Activated naive CD8-positive, alpha-beta T cell treated with anti-CD3 and anti-CD28 coated beads for 36 hours (primary cell): ENCODE measurements at regions not wholly inside any gene's neighbourhood (a gene's known extent, or its start where the extent isn't known, plus 50 kb on each side); places are given as distances from the start of the nearest gene placed in this dataset.
"Not testable (repeated sequence)": the region's sequence is repeated elsewhere in the genome, so short reads cannot be mapped to it uniquely, and the experiment has no call there.

Experiments
- DNase-seq: peaks from one replicate; pipeline ENCODE4 v3.0.0; 2021
- H3K27ac Mint-ChIP-seq: one replicate; pipeline ENCODE4 v1.8.0; 2022; ENCODE audit warnings: mild to moderate bottlenecking, moderate library complexity, mixed read lengths
- H3K27me3 Mint-ChIP-seq: one replicate; pipeline ENCODE4 v1.8.0; 2022; ENCODE audit warnings: mild to moderate bottlenecking, mixed read lengths
- H3K36me3 Mint-ChIP-seq: one replicate; pipeline ENCODE4 v1.8.0; 2021; ENCODE audit warnings: mild to moderate bottlenecking, mixed read lengths
- H3K4me1 Mint-ChIP-seq: one replicate; pipeline ENCODE4 v1.8.0; 2021; ENCODE audit warnings: mixed read lengths
- H3K4me3 Mint-ChIP-seq: one replicate; pipeline ENCODE4 v1.8.0; 2022; ENCODE audit warnings: mild to moderate bottlenecking, moderate library complexity, mixed read lengths
- H3K9me3 Mint-ChIP-seq: one replicate; pipeline ENCODE4 v1.8.0; 2022; ENCODE audit warnings: mixed read lengths

GRCh38 chr15:69606144-69606543 is 153.5 kb downstream of the RPLP1 start:
- Mint-ChIP-seq H3K4me1 (peaks cover 9% of the 10 kb centered on the region), H3K27me3 (no peaks in the 10 kb centered on the region), H3K27ac (no peak overlapping the region), H3K36me3 (no peaks in the 10 kb centered on the region), H3K4me3 (no peak overlapping the region), H3K9me3 (no peaks in the 10 kb centered on the region)
- no peak for DNase-seq

GRCh38 chr15:69606921-69607500 is 154.4 kb downstream of the RPLP1 start:
- Mint-ChIP-seq H3K27me3 (no peaks in the 10 kb centered on the region), H3K27ac (no peak overlapping the region), H3K9me3 (no peaks in the 10 kb centered on the region), H3K4me3 (no peak overlapping the region), H3K36me3 (no peaks in the 10 kb centered on the region), H3K4me1 (peaks cover 9% of the 10 kb centered on the region)
- DNase-seq = no peak

- H3K4me3 Mint-ChIP-seq = no peak overlapping the region
- H3K27ac Mint-ChIP-seq = no peak overlapping the region
- no peaks in the 10 kb centered on the region for H3K27me3 Mint-ChIP-seq
- peaks cover 9% of the 10 kb centered on the region for H3K4me1 Mint-ChIP-seq
- H3K36me3 Mint-ChIP-seq = no peaks in the 10 kb centered on the region
- DNase-seq = no peak
- H3K9me3 Mint-ChIP-seq = no peaks in the 10 kb centered on the region
These were observed 156.0 kb downstream of the RPLP1 start for GRCh38 chr15:69608661-69609060.

- Mint-ChIP-seq H3K27ac (no peak overlapping the region), H3K4me1 (peaks cover 9% of the 10 kb centered on the region), H3K9me3 (no peaks in the 10 kb centered on the region), H3K36me3 (no peaks in the 10 kb centered on the region), H3K4me3 (no peak overlapping the region), H3K27me3 (no peaks in the 10 kb centered on the region)
- no peak for DNase-seq
These were observed 156.6 kb downstream of the RPLP1 start for GRCh38 chr15:69609176-69609575.

- H3K27ac Mint-ChIP-seq = no peak overlapping the region
- H3K4me3 Mint-ChIP-seq = no peak overlapping the region
- no peak for DNase-seq
- H3K4me1 Mint-ChIP-seq = peaks cover 9% of the 10 kb centered on the region
- H3K9me3 Mint-ChIP-seq = no peaks in the 10 kb centered on the region
- no peaks in the 10 kb centered on the region for H3K36me3 Mint-ChIP-seq
- no peaks in the 10 kb centered on the region for H3K27me3 Mint-ChIP-seq
These were observed 157.2 kb downstream of the RPLP1 start for GRCh38 chr15:69609776-69610175.

GRCh38 chr15:69610277-69610676 is 157.7 kb downstream of the RPLP1 start:
- Mint-ChIP-seq H3K27me3 (no peaks in the 10 kb centered on the region), H3K9me3 (no peaks in the 10 kb centered on the region), H3K4me3 (no peak overlapping the region), H3K27ac (no peak overlapping the region), H3K4me1 (peaks cover 9% of the 10 kb centered on the region), H3K36me3 (no peaks in the 10 kb centered on the region)
- no peak for DNase-seq

GRCh38 chr15:69610858-69611257 is 158.2 kb downstream of the RPLP1 start:
- no peak for DNase-seq
- H3K9me3 Mint-ChIP-seq = no peaks in the 10 kb centered on the region
- H3K36me3 Mint-ChIP-seq = no peaks in the 10 kb centered on the region
- no peak overlapping the region for H3K27ac Mint-ChIP-seq
- peaks cover 9% of the 10 kb centered on the region for H3K4me1 Mint-ChIP-seq
- H3K27me3 Mint-ChIP-seq = no peaks in the 10 kb centered on the region
- H3K4me3 Mint-ChIP-seq = no peak overlapping the region

GRCh38 chr15:69612112-69612511 is 159.5 kb downstream of the RPLP1 start:
- no peaks in the 10 kb centered on the region for H3K9me3 Mint-ChIP-seq
- no peaks in the 10 kb centered on the region for H3K36me3 Mint-ChIP-seq
- no peaks in the 10 kb centered on the region for H3K27me3 Mint-ChIP-seq
- DNase-seq = no peak
- no peak overlapping the region for H3K27ac Mint-ChIP-seq
- no peak overlapping the region for H3K4me3 Mint-ChIP-seq
- peaks cover 5% of the 10 kb centered on the region for H3K4me1 Mint-ChIP-seq

- no peak overlapping the region for H3K4me3 Mint-ChIP-seq
- DNase-seq = no peak
- H3K36me3 Mint-ChIP-seq = no peaks in the 10 kb centered on the region
These were observed 160.6 kb downstream of the RPLP1 start for GRCh38 chr15:69613182-69613581.

GRCh38 chr15:69613988-69614387 is 161.4 kb downstream of the RPLP1 start:
- Mint-ChIP-seq H3K27me3 (no peaks in the 10 kb centered on the region), H3K27ac (no peak overlapping the region), H3K9me3 (no peaks in the 10 kb centered on the region), H3K4me1 (peaks cover 5% of the 10 kb centered on the region), H3K4me3 (no peak overlapping the region), H3K36me3 (no peaks in the 10 kb centered on the region)
- DNase-seq = no peak

More at GRCh38 chr15:69613182-69613581, 160.6 kb downstream of the RPLP1 start:
- H3K27ac Mint-ChIP-seq = no peak overlapping the region
- H3K27me3 Mint-ChIP-seq = no peaks in the 10 kb centered on the region
- peaks cover 5% of the 10 kb centered on the region for H3K4me1 Mint-ChIP-seq
- H3K9me3 Mint-ChIP-seq = no peaks in the 10 kb centered on the region

GRCh38 chr15:69615736-69616135 is 163.1 kb downstream of the RPLP1 start:
- Mint-ChIP-seq H3K36me3 (no peaks in the 10 kb centered on the region), H3K9me3 (no peaks in the 10 kb centered on the region), H3K27me3 (no peaks in the 10 kb centered on the region), H3K4me3 (no peak overlapping the region), H3K4me1 (no peaks in the 10 kb centered on the region), H3K27ac (no peak overlapping the region)
- no peak for DNase-seq

GRCh38 chr15:69616558-69616957 is 163.9 kb downstream of the RPLP1 start:
- DNase-seq = no peak
- Mint-ChIP-seq H3K4me3 (no peak overlapping the region), H3K27ac (no peak overlapping the region), H3K27me3 (no peaks in the 10 kb centered on the region), H3K4me1 (no peaks in the 10 kb centered on the region), H3K36me3 (no peaks in the 10 kb centered on the region), H3K9me3 (no peaks in the 10 kb centered on the region)

GRCh38 chr15:69617144-69617543 is 164.5 kb downstream of the RPLP1 start:
- H3K4me1 Mint-ChIP-seq, H3K27me3 Mint-ChIP-seq, DNase-seq, H3K9me3 Mint-ChIP-seq, H3K36me3 Mint-ChIP-seq, H3K27ac Mint-ChIP-seq, H3K4me3 Mint-ChIP-seq: not testable (repeated sequence)

GRCh38 chr15:69623392-69624154 is 171.0 kb downstream of the RPLP1 start:
- Mint-ChIP-seq H3K36me3 (no peaks in the 10 kb centered on the region), H3K27ac (no peak overlapping the region), H3K9me3 (no peaks in the 10 kb centered on the region), H3K27me3 (peaks cover 14% of the 10 kb centered on the region), H3K4me1 (peaks cover 5% of the 10 kb centered on the region), H3K4me3 (no peak overlapping the region)
- DNase-seq = no peak

- DNase-seq = no peak
- Mint-ChIP-seq H3K4me3 (no peak overlapping the region), H3K27ac (no peak overlapping the region), H3K36me3 (no peaks in the 10 kb centered on the region), H3K4me1 (peaks cover 7% of the 10 kb centered on the region), H3K9me3 (no peaks in the 10 kb centered on the region), H3K27me3 (peaks cover 16% of the 10 kb centered on the region)
These were observed 171.5 kb downstream of the RPLP1 start for GRCh38 chr15:69624155-69624520.

- H3K27me3 Mint-ChIP-seq = peaks cover 16% of the 10 kb centered on the region
- H3K4me1 Mint-ChIP-seq = peaks cover 11% of the 10 kb centered on the region
- no peak overlapping the region for H3K4me3 Mint-ChIP-seq
- H3K36me3 Mint-ChIP-seq = no peaks in the 10 kb centered on the region
- H3K27ac Mint-ChIP-seq = no peak overlapping the region
- H3K9me3 Mint-ChIP-seq = no peaks in the 10 kb centered on the region
- DNase-seq = no peak
These were observed 172.2 kb downstream of the RPLP1 start for GRCh38 chr15:69624816-69625215.
